ENCODE measurements at regions not wholly inside any gene's neighbourhood (a gene's known extent, or its start where the extent isn't known, plus 50 kb on each side); places are given as distances from the start of the nearest gene placed in this dataset.
"Not testable (repeated sequence)": the region's sequence is repeated elsewhere in the genome, so short reads cannot be mapped to it uniquely, and the experiment has no call there.

GRCh38 chr9:67112148-67112547, 119.8 kb upstream of the SPATA31A3 start:
- POLR2A ChIA-PET; BruUV-seq (replicated peaks); intact Hi-C loops (cut with micrococcal nuclease): not testable (repeated sequence)

GRCh38 chr9:67111733-67112132, 119.4 kb upstream of the SPATA31A3 start:
- H3K79me2 ChIP-seq (ENCODE audit: control insufficient read depth, insufficient read depth, low read length); H3K9me3 ChIP-seq (replicated peaks; ENCODE audit: control insufficient read depth, insufficient read depth, low read depth, low read length); H3K36me3 ChIP-seq (ENCODE audit: control insufficient read depth, insufficient read depth, low read length); in situ Hi-C loops (cut with MboI); intact Hi-C loops (cut with micrococcal nuclease); H2AFZ ChIP-seq (ENCODE audit: low read depth, low read length); BruUV-seq (replicated peaks); POLR2A ChIA-PET; FAIRE-seq; H3K4me3 ChIP-seq; CTCF ChIA-PET (ENCODE audit: low intra/inter-chr PET ratio); DNase-seq (ENCODE audit: extremely low read depth in 1 of 4, low spot score in 3 of 4); H3K9me1 ChIP-seq (ENCODE audit: control insufficient read depth, insufficient read depth, low read length); H4K20me1 ChIP-seq (replicated peaks; ENCODE audit: control insufficient read depth, insufficient read depth, low read length); H3K9ac ChIP-seq (ENCODE audit: insufficient read depth in 1 of 2, low read depth in 2 of 2, low read length in 2 of 2); ATAC-seq; H3K4me1 ChIP-seq (replicated peaks in 1 of 2; ENCODE audit: control insufficient read depth in 2 of 2, insufficient read depth in 2 of 2, low read length in 2 of 2); H3K27ac ChIP-seq (ENCODE audit: extremely low read depth, low read depth, low read length); H3K27me3 ChIP-seq (ENCODE audit: control insufficient read depth in 2 of 2, insufficient read depth in 2 of 2, low read length in 2 of 2); H3K4me2 ChIP-seq (ENCODE audit: insufficient read depth, low read length): not testable (repeated sequence)
- WGBS (ENCODE audit: insufficient coverage, low coverage, missing lambda C conversion rate) = 0% methylated on average over 2 of the region's 5 CpGs

More at GRCh38 chr9:67112148-67112547, 119.8 kb upstream of the SPATA31A3 start:
- H3K9me1 ChIP-seq (ENCODE audit: control insufficient read depth, insufficient read depth, low read length); ATAC-seq; H3K4me2 ChIP-seq (ENCODE audit: insufficient read depth, low read length); DNase-seq (ENCODE audit: extremely low read depth in 1 of 4, low spot score in 3 of 4); H4K20me1 ChIP-seq (replicated peaks; ENCODE audit: control insufficient read depth, insufficient read depth, low read length); in situ Hi-C loops (cut with MboI); H3K27me3 ChIP-seq (ENCODE audit: control insufficient read depth in 2 of 2, insufficient read depth in 2 of 2, low read length in 2 of 2); H2AFZ ChIP-seq (ENCODE audit: low read depth, low read length); H3K27ac ChIP-seq (ENCODE audit: extremely low read depth, low read depth, low read length); H3K9me3 ChIP-seq (replicated peaks; ENCODE audit: control insufficient read depth, insufficient read depth, low read depth, low read length); H3K9ac ChIP-seq (ENCODE audit: insufficient read depth in 1 of 2, low read depth in 2 of 2, low read length in 2 of 2); H3K79me2 ChIP-seq (ENCODE audit: control insufficient read depth, insufficient read depth, low read length); CTCF ChIA-PET (ENCODE audit: low intra/inter-chr PET ratio); H3K36me3 ChIP-seq (ENCODE audit: control insufficient read depth, insufficient read depth, low read length); FAIRE-seq; H3K4me1 ChIP-seq (replicated peaks in 1 of 2; ENCODE audit: control insufficient read depth in 2 of 2, insufficient read depth in 2 of 2, low read length in 2 of 2); H3K4me3 ChIP-seq: not testable (repeated sequence)
- no CpG with 5 or more reads among the region's 4 CpGs for WGBS (ENCODE audit: insufficient coverage, low coverage, missing lambda C conversion rate)

- POLR2A ChIA-PET; in situ Hi-C loops (cut with MboI); H3K9me1 ChIP-seq (ENCODE audit: control insufficient read depth, insufficient read depth, low read length); ATAC-seq; H3K36me3 ChIP-seq (ENCODE audit: control insufficient read depth, insufficient read depth, low read length); H3K79me2 ChIP-seq (ENCODE audit: control insufficient read depth, insufficient read depth, low read length); H3K4me2 ChIP-seq (ENCODE audit: insufficient read depth, low read length); CTCF ChIA-PET (ENCODE audit: low intra/inter-chr PET ratio); H3K9me3 ChIP-seq (replicated peaks; ENCODE audit: control insufficient read depth, insufficient read depth, low read depth, low read length); H3K4me3 ChIP-seq; FAIRE-seq; H2AFZ ChIP-seq (ENCODE audit: low read depth, low read length); H3K27me3 ChIP-seq (ENCODE audit: control insufficient read depth in 2 of 2, insufficient read depth in 2 of 2, low read length in 2 of 2); BruUV-seq (replicated peaks); H4K20me1 ChIP-seq (replicated peaks; ENCODE audit: control insufficient read depth, insufficient read depth, low read length); H3K9ac ChIP-seq (ENCODE audit: insufficient read depth in 1 of 2, low read depth in 2 of 2, low read length in 2 of 2); H3K4me1 ChIP-seq (replicated peaks in 1 of 2; ENCODE audit: control insufficient read depth in 2 of 2, insufficient read depth in 2 of 2, low read length in 2 of 2); H3K27ac ChIP-seq (ENCODE audit: extremely low read depth, low read depth, low read length); DNase-seq (ENCODE audit: extremely low read depth in 1 of 4, low spot score in 3 of 4); intact Hi-C loops (cut with micrococcal nuclease): not testable (repeated sequence)
- WGBS (ENCODE audit: insufficient coverage, low coverage, missing lambda C conversion rate) = no CpG with 5 or more reads among the region's 1 CpG
Observed at GRCh38 chr9:67109859-67110258, 117.5 kb upstream of the SPATA31A3 start.

- ATAC-seq; CTCF ChIA-PET (ENCODE audit: low intra/inter-chr PET ratio); DNase-seq (ENCODE audit: extremely low read depth in 1 of 4, low spot score in 3 of 4); POLR2A ChIA-PET; H4K20me1 ChIP-seq (replicated peaks; ENCODE audit: control insufficient read depth, insufficient read depth, low read length); in situ Hi-C loops (cut with MboI); H3K4me1 ChIP-seq (replicated peaks in 1 of 2; ENCODE audit: control insufficient read depth in 2 of 2, insufficient read depth in 2 of 2, low read length in 2 of 2); H2AFZ ChIP-seq (ENCODE audit: low read depth, low read length); H3K27me3 ChIP-seq (ENCODE audit: control insufficient read depth in 2 of 2, insufficient read depth in 2 of 2, low read length in 2 of 2); H3K27ac ChIP-seq (ENCODE audit: extremely low read depth, low read depth, low read length); intact Hi-C loops (cut with micrococcal nuclease); FAIRE-seq; H3K79me2 ChIP-seq (ENCODE audit: control insufficient read depth, insufficient read depth, low read length); BruUV-seq (replicated peaks); H3K36me3 ChIP-seq (ENCODE audit: control insufficient read depth, insufficient read depth, low read length); H3K4me3 ChIP-seq; H3K9ac ChIP-seq (ENCODE audit: insufficient read depth in 1 of 2, low read depth in 2 of 2, low read length in 2 of 2); H3K9me1 ChIP-seq (ENCODE audit: control insufficient read depth, insufficient read depth, low read length); H3K4me2 ChIP-seq (ENCODE audit: insufficient read depth, low read length); H3K9me3 ChIP-seq (replicated peaks; ENCODE audit: control insufficient read depth, insufficient read depth, low read depth, low read length): not testable (repeated sequence)
- WGBS (ENCODE audit: insufficient coverage, low coverage, missing lambda C conversion rate) = 0% methylated on average over 1 of the region's 3 CpGs
Observed at GRCh38 chr9:67106659-67107058, 114.3 kb upstream of the SPATA31A3 start.
